LNCaP clone FGC (cell line): ENCODE measurements at regions not wholly inside any gene's neighbourhood (a gene's known extent, or its start where the extent isn't known, plus 50 kb on each side); places are given as distances from the start of the nearest gene placed in this dataset.
A peak's percentile ranks its signal among the peaks of the same experiment; 100 is the strongest.

Experiments used
- DNase-seq: peaks from one replicate; pipeline ENCODE4 v3.0.0-alpha.2; 2011; ENCODE audit warnings: low read depth
- H3K4me3 ChIP-seq: 2 replicates; pipeline ENCODE4 v1.5.1; 2011; ENCODE audit warnings: mild to moderate bottlenecking, low read depth, low read length, control low read depth
- TF ChIP-seq, protein P1 (sequence below): IDR thresholded peaks from 2 replicates; pipeline ENCODE4 v1.5.1; 2012; ENCODE audit warnings: mild to moderate bottlenecking; ENCODE audit not compliant: control insufficient read depth, insufficient read depth; ENCODE audit errors: extremely low read depth

GRCh38 chr6:115811541-115811940, 249.2 kb downstream of the FRK start:
- TF ChIP-seq, protein P1, sequence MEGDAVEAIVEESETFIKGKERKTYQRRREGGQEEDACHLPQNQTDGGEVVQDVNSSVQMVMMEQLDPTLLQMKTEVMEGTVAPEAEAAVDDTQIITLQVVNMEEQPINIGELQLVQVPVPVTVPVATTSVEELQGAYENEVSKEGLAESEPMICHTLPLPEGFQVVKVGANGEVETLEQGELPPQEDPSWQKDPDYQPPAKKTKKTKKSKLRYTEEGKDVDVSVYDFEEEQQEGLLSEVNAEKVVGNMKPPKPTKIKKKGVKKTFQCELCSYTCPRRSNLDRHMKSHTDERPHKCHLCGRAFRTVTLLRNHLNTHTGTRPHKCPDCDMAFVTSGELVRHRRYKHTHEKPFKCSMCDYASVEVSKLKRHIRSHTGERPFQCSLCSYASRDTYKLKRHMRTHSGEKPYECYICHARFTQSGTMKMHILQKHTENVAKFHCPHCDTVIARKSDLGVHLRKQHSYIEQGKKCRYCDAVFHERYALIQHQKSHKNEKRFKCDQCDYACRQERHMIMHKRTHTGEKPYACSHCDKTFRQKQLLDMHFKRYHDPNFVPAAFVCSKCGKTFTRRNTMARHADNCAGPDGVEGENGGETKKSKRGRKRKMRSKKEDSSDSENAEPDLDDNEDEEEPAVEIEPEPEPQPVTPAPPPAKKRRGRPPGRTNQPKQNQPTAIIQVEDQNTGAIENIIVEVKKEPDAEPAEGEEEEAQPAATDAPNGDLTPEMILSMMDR: no peak
- no peak overlapping the region for H3K4me3 ChIP-seq
- no peak for DNase-seq

GRCh38 chr6:115798229-115798628, 262.5 kb downstream of the FRK start:
- DNase-seq: no peak
- TF ChIP-seq, protein P1: no peak
- no peak overlapping the region for H3K4me3 ChIP-seq

DNA sequence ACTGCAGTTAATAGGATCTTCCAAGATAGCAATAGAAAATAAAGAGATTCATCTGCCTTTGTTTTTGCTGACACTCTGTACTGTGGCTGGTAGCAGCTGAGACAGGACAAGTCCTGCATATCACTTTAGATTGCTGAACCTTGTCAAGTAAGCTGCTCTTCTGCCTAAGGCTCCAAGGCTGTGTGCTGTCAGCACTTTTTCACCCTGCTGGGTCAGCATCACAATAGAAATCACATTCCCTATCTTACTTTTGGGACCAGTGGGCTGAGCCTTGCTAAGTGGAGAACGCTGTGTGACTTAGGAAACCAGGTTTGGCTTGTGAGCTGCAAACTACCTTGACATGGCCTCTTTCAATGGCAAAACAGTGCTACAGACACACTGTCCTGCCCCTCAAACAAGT, 263.9 kb downstream of the FRK start:
- TF ChIP-seq, protein P1: no peak
- DNase-seq: no peak
- H3K4me3 ChIP-seq: no peak overlapping the region

GRCh38 chr6:115796061-115796460, 264.6 kb downstream of the FRK start:
- no peak for DNase-seq
- TF ChIP-seq, protein P1: no peak
- H3K4me3 ChIP-seq: no peak overlapping the region

- DNase-seq: peak; percentile 1
Measured at GRCh38 chr6:115783402-115784061, 277.2 kb downstream of the FRK start.

GRCh38 chr6:115782612-115783011, 278.1 kb downstream of the FRK start:
- no peak for DNase-seq
- TF ChIP-seq, protein P1: no peak
- H3K4me3 ChIP-seq: no peak overlapping the region

More at GRCh38 chr6:115783402-115784061, 277.2 kb downstream of the FRK start:
- H3K4me3 ChIP-seq: no peak overlapping the region
- TF ChIP-seq, protein P1: no peak

GRCh38 chr6:115773741-115774140, 286.9 kb downstream of the FRK start:
- TF ChIP-seq, protein P1: no peak
- H3K4me3 ChIP-seq: no peak overlapping the region
- DNase-seq: no peak
